ENCODE measurements at regions not wholly inside any gene's neighbourhood (a gene's known extent, or its start where the extent isn't known, plus 50 kb on each side); places are given as distances from the start of the nearest gene placed in this dataset.

- H3K9me3 ChIP-seq (ENCODE audit: control insufficient read depth, low read depth, low read length) = no peaks in the 10 kb centered on the region
- no peaks in the 10 kb centered on the region for H4K20me1 ChIP-seq (ENCODE audit: control insufficient read depth, extremely low read depth, insufficient read depth, low read length)
- peaks cover 10% of the 10 kb centered on the region for H3K4me1 ChIP-seq (ENCODE audit: control insufficient read depth, extremely low read depth, insufficient read depth, low read length)
- TF ChIP-seq CTCF (optimal IDR thresholded peaks at IDR 0.05 in 1 of 3, IDR thresholded peaks at IDR 0.05 in 1 of 3, conservative IDR thresholded peaks at IDR 0.05 in 1 of 3; ENCODE audit: extremely low read depth in 1 of 3, insufficient read depth in 2 of 3, low read length in 3 of 3) (no peak), EZH2 (IDR thresholded peaks at IDR 0.05; ENCODE audit: low read length) (no peak)
- H3K4me3 ChIP-seq (ENCODE audit: control insufficient read depth in 2 of 3, extremely low read depth in 1 of 3, insufficient read depth in 2 of 3, low read depth in 1 of 3, low read length in 3 of 3) = no peak overlapping the region
- no peak overlapping the region for H3K9ac ChIP-seq (ENCODE audit: control insufficient read depth, extremely low read depth, insufficient read depth, low read length)
- no peak overlapping the region for H3K4me2 ChIP-seq (ENCODE audit: control insufficient read depth, extremely low read depth, insufficient read depth, low read depth, low read length)
- H3K27ac ChIP-seq (ENCODE audit: control insufficient read depth, insufficient read depth, low read length) = no peak overlapping the region
- no peak overlapping the region for H2AFZ ChIP-seq (ENCODE audit: control insufficient read depth, low read length)
- no peaks in the 10 kb centered on the region for H3K9me1 ChIP-seq (ENCODE audit: control insufficient read depth, extremely low read depth, insufficient read depth, low read length)
- H3K79me2 ChIP-seq (ENCODE audit: control insufficient read depth, insufficient read depth, low read length) = no peaks in the 10 kb centered on the region
- DNase-seq (ENCODE audit: low read depth, low spot score) = no peak
- no peaks in the 10 kb centered on the region for H3K36me3 ChIP-seq (ENCODE audit: control insufficient read depth in 2 of 2, extremely low read depth in 1 of 2, insufficient read depth in 2 of 2, low read length in 2 of 2)
- H3K27me3 ChIP-seq (ENCODE audit: control insufficient read depth, extremely low read depth, insufficient read depth, low read length) = no peaks in the 10 kb centered on the region
- dilution Hi-C loops (cut with MboI; ENCODE audit: extremely low pct_ligation_motif_present, low sequenced_read_pairs) = no loop called here
- FAIRE-seq = no peak
Observed at GRCh38 chr9:105861972-105862371, 167.6 kb downstream of the TMEM38B start.

GRCh38 chr9:105864248-105864898, 170.0 kb downstream of the TMEM38B start:
- DNase-seq (ENCODE audit: low read depth, low spot score) = peak; percentile 23
- dilution Hi-C loops (cut with MboI; ENCODE audit: extremely low pct_ligation_motif_present, low sequenced_read_pairs) = no loop called here
- peak; percentile 82 for FAIRE-seq

More at GRCh38 chr9:105864248-105864898, 170.0 kb downstream of the TMEM38B start:
- peak overlapping the region; percentile 85 for H2AFZ ChIP-seq (ENCODE audit: control insufficient read depth, low read length)
- H4K20me1 ChIP-seq (ENCODE audit: control insufficient read depth, extremely low read depth, insufficient read depth, low read length) = no peaks in the 10 kb centered on the region
- no peaks in the 10 kb centered on the region for H3K9me3 ChIP-seq (ENCODE audit: control insufficient read depth, low read depth, low read length)
- H3K9me1 ChIP-seq (ENCODE audit: control insufficient read depth, extremely low read depth, insufficient read depth, low read length) = no peaks in the 10 kb centered on the region
- no peaks in the 10 kb centered on the region for H3K36me3 ChIP-seq (ENCODE audit: control insufficient read depth in 2 of 2, extremely low read depth in 1 of 2, insufficient read depth in 2 of 2, low read length in 2 of 2)
- no peak overlapping the region for H3K27ac ChIP-seq (ENCODE audit: control insufficient read depth, insufficient read depth, low read length)
- H3K27me3 ChIP-seq (ENCODE audit: control insufficient read depth, extremely low read depth, insufficient read depth, low read length) = no peaks in the 10 kb centered on the region
- H3K4me2 ChIP-seq (ENCODE audit: control insufficient read depth, extremely low read depth, insufficient read depth, low read depth, low read length) = peak overlapping the region; percentile 49
- no peaks in the 10 kb centered on the region for H3K79me2 ChIP-seq (ENCODE audit: control insufficient read depth, insufficient read depth, low read length)
- TF ChIP-seq CTCF (optimal IDR thresholded peaks at IDR 0.05 in 1 of 3, IDR thresholded peaks at IDR 0.05 in 1 of 3, conservative IDR thresholded peaks at IDR 0.05 in 1 of 3; ENCODE audit: extremely low read depth in 1 of 3, insufficient read depth in 2 of 3, low read length in 3 of 3) = no peak
- peaks cover 10% of the 10 kb centered on the region for H3K4me1 ChIP-seq (ENCODE audit: control insufficient read depth, extremely low read depth, insufficient read depth, low read length)
- H3K9ac ChIP-seq (ENCODE audit: control insufficient read depth, extremely low read depth, insufficient read depth, low read length) = no peak overlapping the region
- H3K4me3 ChIP-seq (ENCODE audit: control insufficient read depth in 2 of 3, extremely low read depth in 1 of 3, insufficient read depth in 2 of 3, low read depth in 1 of 3, low read length in 3 of 3) = peak overlapping the region in 1 of 3 experiments; percentile 36
